Left ventricle myocardium inferior (tissue), 1 donor: ENCODE measurements at regions not wholly inside any gene's neighbourhood (a gene's known extent, or its start where the extent isn't known, plus 50 kb on each side); places are given as distances from the start of the nearest gene placed in this dataset.
A peak's percentile ranks its signal among the peaks of the same experiment; 100 is the strongest.

ENCODE experiments used
- DNase-seq: peaks from one replicate; pipeline ENCODE4 v3.0.0-alpha.2; 2020
- H3K27ac ChIP-seq: fragments of 200-600 bp; replicated peaks from 2 replicates; pipeline ENCODE4 v1.8.0; 2021
- H3K27me3 ChIP-seq: fragments of 200-600 bp; 2 replicates; pipeline ENCODE4 v1.8.0; 2021; ENCODE audit warnings: low read depth
- H3K36me3 ChIP-seq: fragments of 200-600 bp; 2 replicates; pipeline ENCODE4 v1.8.0; 2021
- H3K4me1 ChIP-seq: fragments of 200-600 bp; 2 replicates; pipeline ENCODE4 v1.8.0; 2021
- H3K4me3 ChIP-seq: fragments of 200-600 bp; 2 replicates; pipeline ENCODE4 v1.8.0; 2021; ENCODE audit warnings: mild to moderate bottlenecking, moderate library complexity
- H3K9me3 ChIP-seq: fragments of 200-600 bp; replicated peaks from 2 replicates; pipeline ENCODE4 v1.8.0; 2021
- intact Hi-C: fragments of 100-400 bp; cut with micrococcal nuclease; formaldehyde crosslinking; loops from one replicate; pipeline ENCODE4 v1.11.0; 2022
- TF ChIP-seq, protein P1 (sequence below): fragments of 200-600 bp; IDR thresholded peaks from 2 replicates; pipeline ENCODE4 v1.8.0; 2021; ENCODE audit warnings: antibody characterized with exemption, mild to moderate bottlenecking, borderline replicate concordance
- donor health status: DM: no; HTN: yes; CAD: no; lungs with severe emphysema.

DNA sequence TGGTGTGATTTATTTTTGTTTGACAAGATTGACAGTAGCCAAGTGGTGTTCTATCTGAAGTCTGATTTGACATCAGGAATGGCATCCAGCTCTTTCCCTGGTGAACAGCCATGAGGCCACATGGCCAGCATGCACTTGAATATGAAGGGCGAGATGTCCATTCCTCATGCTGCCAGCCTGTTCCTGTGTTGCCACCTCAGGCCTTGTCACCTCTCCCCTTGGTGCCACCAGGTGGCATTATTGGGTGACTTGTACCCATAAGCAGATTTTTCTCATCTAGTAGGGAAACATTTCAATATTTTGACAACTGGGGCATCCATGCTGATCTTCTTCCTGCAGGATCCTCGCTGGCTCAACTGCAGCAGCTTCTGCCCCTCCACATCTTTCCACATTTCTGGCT lies 199.1 kb downstream of the ERMARD start:
- Histone ChIP-seq H3K27me3 (no peaks in the 10 kb centered on the region), H3K4me3 (no peak overlapping the region), H3K27ac (no peak overlapping the region), H3K9me3 (no peaks in the 10 kb centered on the region), H3K36me3 (no peaks in the 10 kb centered on the region), H3K4me1 (no peaks in the 10 kb centered on the region)
- TF ChIP-seq, protein P1, sequence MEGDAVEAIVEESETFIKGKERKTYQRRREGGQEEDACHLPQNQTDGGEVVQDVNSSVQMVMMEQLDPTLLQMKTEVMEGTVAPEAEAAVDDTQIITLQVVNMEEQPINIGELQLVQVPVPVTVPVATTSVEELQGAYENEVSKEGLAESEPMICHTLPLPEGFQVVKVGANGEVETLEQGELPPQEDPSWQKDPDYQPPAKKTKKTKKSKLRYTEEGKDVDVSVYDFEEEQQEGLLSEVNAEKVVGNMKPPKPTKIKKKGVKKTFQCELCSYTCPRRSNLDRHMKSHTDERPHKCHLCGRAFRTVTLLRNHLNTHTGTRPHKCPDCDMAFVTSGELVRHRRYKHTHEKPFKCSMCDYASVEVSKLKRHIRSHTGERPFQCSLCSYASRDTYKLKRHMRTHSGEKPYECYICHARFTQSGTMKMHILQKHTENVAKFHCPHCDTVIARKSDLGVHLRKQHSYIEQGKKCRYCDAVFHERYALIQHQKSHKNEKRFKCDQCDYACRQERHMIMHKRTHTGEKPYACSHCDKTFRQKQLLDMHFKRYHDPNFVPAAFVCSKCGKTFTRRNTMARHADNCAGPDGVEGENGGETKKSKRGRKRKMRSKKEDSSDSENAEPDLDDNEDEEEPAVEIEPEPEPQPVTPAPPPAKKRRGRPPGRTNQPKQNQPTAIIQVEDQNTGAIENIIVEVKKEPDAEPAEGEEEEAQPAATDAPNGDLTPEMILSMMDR = peak; percentile 44
- DNase-seq = no peak
- intact Hi-C loops = no loop called here

GRCh38 chr6:169949511-169950097 lies 198.2 kb downstream of the ERMARD start:
- H3K27me3 ChIP-seq = no peaks in the 10 kb centered on the region
- H3K9me3 ChIP-seq = peaks cover 3% of the 10 kb centered on the region
- no peak overlapping the region for H3K4me3 ChIP-seq
- no peak for DNase-seq
- intact Hi-C loops = no loop called here
- TF ChIP-seq, protein P1 = no peak
- no peak overlapping the region for H3K27ac ChIP-seq
- no peaks in the 10 kb centered on the region for H3K4me1 ChIP-seq
- H3K36me3 ChIP-seq = no peaks in the 10 kb centered on the region

DNA sequence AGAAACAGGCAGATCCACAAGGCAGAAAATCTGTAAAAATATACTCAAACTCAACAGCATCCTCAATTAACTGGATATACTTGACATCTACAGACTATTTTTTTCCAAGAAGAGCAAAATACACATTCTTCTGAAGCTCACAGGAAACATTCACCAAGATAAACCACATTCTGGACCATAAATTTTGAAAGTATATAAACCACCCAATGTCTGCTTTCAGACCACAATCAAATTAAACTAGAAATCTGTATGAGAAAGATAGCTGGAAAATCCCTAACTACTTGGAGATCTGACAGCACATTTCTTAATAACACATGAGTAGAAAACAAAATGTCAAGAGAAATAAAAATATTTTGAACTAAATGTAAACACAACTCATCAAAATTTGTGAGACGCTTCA lies 195.5 kb downstream of the ERMARD start:
- H3K27ac ChIP-seq = no peak overlapping the region
- H3K4me1 ChIP-seq = no peaks in the 10 kb centered on the region
- no peak overlapping the region for H3K4me3 ChIP-seq
- intact Hi-C loops = no loop called here
- no peaks in the 10 kb centered on the region for H3K36me3 ChIP-seq
- no peaks in the 10 kb centered on the region for H3K27me3 ChIP-seq
- TF ChIP-seq, protein P1 = no peak
- H3K9me3 ChIP-seq = peaks cover 21% of the 10 kb centered on the region
- no peak for DNase-seq

DNA sequence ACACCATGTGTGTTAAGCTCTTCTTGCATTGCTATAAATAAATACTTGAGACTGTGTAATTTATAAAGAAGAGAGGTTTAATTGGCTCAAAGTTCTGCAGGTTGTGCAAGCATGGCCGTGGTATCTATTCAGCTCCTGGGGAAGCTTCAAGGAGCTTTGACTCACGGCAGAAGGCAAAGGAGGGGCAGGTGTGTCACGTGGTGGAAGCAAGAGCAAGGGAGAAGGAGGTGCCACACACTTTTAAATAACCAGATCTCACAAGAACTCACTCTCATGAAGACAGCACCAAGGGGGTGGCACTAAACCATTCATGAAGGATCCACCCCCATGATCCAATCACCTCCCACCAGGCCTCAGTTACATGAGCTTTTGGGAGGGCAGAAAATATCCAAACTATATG lies 193.7 kb downstream of the ERMARD start:
- TF ChIP-seq, protein P1 = no peak
- intact Hi-C loops = no loop called here
- H3K4me3 ChIP-seq = no peak overlapping the region
- no peaks in the 10 kb centered on the region for H3K4me1 ChIP-seq
- peaks cover 21% of the 10 kb centered on the region for H3K9me3 ChIP-seq
- H3K27me3 ChIP-seq = peaks cover 18% of the 10 kb centered on the region
- no peaks in the 10 kb centered on the region for H3K36me3 ChIP-seq
- DNase-seq = no peak
- no peak overlapping the region for H3K27ac ChIP-seq

GRCh38 chr6:169944415-169944814 lies 193.0 kb downstream of the ERMARD start:
- TF ChIP-seq, protein P1 = no peak
- intact Hi-C loops = no loop called here
- Histone ChIP-seq H3K36me3 (no peaks in the 10 kb centered on the region), H3K4me3 (no peak overlapping the region), H3K9me3 (peaks cover 21% of the 10 kb centered on the region), H3K27me3 (peaks cover 25% of the 10 kb centered on the region), H3K27ac (no peak overlapping the region), H3K4me1 (no peaks in the 10 kb centered on the region)
- no peak for DNase-seq

- Histone ChIP-seq H3K36me3 (no peaks in the 10 kb centered on the region), H3K9me3 (peaks cover 21% of the 10 kb centered on the region), H3K4me1 (no peaks in the 10 kb centered on the region), H3K27me3 (peaks cover 29% of the 10 kb centered on the region), H3K27ac (no peak overlapping the region), H3K4me3 (no peak overlapping the region)
- no peak for DNase-seq
- TF ChIP-seq, protein P1 = no peak
- intact Hi-C loops = no loop called here
Observed at GRCh38 chr6:169944061-169944337, 192.6 kb downstream of the ERMARD start.
